NCI-H510A treated with DMSO at 0.1 percent for 48 hours (cell line): ENCODE measurements at regions not wholly inside any gene's neighbourhood (a gene's known extent, or its start where the extent isn't known, plus 50 kb on each side); places are given as distances from the start of the nearest gene placed in this dataset.
A peak's percentile ranks its signal among the peaks of the same experiment; 100 is the strongest.
"Not testable (repeated sequence)": the region's sequence is repeated elsewhere in the genome, so short reads cannot be mapped to it uniquely, and the experiment has no call there.

Experiments used
- DNase-seq: peaks from one replicate; lab custom pipeline; 2025; lab: John Stamatoyannopoulos, UW

DNA sequence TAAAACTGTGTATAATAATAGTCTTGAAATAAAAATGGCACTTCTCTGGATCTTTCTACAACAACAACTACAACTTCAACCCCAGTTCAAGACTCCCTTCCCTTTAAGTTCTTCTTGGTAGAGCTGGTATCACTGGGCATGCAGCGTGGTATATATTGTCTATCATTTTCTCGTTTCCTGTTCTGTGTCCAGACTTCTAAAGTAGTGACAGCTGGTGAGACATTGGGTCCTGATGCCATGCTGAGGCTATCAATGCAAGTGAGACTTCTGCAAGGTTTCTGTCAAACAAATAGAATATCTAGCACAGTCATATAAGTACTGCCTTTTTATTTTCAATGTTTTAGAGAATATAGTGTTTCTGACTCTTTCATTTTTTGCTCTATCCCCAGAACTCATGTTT, 123.0 kb upstream of the GRIN3A start:
- no peak for DNase-seq

DNA sequence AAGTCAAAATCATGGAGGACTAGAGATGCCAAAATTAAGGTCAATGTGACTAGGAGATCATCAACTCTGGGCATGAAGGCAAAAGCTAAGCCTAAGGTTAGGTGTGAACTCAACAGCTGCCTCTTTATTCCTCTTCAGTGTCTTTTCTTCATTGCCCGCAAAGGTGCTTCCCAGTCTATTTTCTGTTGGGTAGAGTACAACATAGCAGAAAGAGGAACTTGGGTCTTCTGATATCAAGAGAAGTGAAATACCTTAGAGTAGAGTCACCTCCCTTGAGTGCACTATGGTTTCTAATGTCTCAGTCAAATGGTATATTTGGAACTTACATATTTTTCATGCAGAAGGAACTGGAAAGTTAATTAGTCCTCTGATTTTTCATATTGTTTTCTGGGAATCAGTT, 122.5 kb upstream of the GRIN3A start:
- DNase-seq: no peak

DNA sequence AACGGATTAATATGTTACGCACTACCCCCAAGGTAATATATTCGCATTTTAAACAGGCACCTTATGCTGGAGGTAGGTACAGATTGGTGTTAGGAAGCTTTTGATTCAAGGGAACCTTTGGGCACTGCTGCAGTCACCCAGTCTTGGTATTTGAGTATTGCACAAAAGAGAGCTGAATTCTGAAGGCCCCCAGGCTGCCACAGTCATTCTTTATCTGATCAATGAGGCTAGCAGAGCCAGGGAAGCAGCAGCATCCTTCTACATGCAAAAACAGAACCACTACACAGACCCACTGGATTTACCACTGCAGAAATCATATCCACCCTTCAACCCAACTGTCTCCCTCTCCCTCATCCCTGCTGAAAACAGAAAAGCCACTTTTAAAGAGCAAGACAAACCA, 121.2 kb upstream of the GRIN3A start:
- no peak for DNase-seq

DNA sequence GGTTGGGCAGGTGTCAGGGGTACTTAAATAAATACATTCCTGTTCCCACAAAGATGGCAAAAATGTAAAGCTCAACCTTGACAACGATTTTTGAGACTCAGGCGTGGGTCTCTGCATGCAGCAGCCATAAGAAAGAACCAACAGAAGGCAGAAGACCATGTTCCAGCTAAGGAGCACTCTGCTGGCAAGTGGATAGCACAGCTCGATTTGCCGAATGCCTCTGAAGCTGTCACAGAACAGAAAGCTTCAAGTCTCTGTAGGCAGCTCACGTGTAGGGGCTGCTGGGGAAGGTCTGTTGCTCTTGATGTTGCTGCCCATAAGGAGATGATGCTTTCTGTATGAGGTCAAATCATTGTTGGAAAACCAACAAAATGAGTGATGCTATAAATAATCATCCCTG, 119.6 kb upstream of the GRIN3A start:
- DNase-seq: no peak

DNA sequence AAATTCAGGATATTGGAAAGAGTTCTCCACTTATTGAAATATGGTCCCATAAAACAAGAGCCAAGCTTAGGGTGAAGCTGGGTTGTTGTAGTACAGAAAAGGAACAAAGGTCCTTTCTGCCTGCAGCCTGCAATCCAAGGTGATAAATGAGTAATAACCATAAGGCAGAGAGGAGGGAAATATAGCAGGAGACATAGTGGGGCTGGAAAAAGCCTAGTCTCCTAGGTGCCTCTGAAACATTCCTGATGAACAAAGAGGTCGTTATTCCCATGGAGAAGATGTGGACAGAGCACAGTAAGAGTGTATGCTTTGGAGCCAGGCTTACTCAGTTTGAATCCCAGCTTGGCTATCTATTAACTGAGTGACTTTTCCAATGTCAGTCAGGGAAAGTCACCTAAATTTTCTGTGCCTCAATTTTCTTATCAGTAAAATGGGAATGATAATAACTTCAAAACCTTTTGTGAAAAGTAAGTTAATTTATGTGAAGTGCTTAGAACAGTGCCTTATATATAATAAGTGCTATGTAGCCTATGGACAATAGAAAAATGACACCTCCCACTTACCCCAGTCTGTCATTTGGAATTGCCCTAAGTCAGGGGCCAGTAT, 110.8 kb upstream of the GRIN3A start:
- DNase-seq: no peak

DNA sequence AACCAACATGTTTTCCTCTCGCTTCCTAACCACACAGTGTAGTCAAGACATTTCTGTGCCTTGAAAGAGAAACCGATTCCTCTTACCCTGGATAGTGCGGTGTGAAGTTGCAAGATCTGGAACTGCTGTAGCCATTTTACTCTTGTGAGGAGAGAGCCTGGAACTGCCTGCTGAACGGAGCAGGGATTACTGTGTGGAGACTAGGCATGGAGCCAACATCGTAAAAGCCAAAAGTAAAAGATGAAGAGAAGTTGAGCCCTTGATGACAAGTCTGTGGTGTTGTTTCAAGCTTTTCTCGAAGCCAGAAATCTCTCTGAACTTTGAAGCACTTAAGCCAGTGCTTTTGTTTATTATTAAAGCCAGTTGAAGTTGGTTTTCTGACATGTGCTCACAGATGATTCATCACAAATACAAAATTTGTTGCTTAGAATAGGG, 110.1 kb upstream of the GRIN3A start:
- DNase-seq: peak; percentile 7

DNA sequence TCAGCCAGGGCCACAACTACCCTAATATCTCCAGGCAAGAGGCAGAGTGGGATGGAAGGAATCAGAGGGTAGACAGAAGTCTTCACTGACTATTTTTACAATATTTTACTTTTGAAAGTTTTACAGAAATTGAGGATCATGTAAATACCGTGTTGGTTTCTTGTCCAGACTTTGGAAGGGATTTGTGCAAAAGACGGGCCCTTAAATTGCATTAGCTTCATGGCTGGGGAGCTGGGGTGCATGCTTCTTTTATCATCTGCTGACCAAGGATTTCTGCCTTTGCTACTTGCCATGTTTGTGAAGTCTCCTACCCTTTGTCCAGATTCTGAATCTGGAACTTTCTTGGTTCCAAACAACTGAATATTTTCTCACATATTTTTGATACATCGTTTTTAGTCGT, 107.7 kb upstream of the GRIN3A start:
- no peak for DNase-seq

DNA sequence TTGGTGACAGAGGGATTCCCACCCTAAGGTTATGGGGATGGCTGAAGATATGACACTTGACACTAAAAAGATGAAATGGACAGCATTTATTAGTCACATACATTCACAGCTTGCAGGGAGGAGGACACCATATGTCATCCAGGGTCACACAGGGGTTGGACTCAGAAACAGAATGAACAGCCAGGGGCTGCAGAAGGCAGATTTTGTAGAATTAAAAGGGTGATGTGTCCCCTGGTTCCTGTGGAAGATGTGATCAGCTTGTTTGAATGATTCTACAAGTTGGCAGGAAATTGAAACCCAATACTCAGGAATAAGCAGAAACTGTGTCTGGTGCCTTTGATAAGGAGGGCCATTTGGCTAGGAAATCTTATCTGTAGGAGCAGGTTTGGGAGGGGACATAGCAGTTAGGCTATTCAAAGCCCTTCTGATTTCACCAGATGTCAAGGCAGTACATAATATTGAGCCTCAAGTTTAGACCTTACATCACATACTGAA, 102.3 kb upstream of the GRIN3A start:
- DNase-seq: no peak

DNA sequence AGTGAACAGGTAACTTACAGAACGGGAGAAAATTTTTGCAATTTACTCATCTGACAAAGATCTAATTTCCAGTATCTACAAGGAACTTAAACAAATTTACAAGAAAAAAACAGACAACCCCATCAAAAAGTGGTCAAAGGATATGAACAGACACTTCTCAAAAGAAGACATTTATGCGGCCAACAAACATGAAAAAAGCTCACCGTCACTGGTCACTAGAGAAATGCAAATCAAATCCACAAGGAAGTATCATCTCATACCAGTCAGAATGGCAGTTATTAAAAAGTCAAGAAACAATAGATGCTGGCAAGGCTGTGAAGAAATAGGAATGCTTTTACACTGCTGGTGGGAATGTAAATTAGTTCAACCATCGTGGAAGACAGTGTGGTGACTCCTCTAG, 100.5 kb upstream of the GRIN3A start:
- DNase-seq: not testable (repeated sequence)

DNA sequence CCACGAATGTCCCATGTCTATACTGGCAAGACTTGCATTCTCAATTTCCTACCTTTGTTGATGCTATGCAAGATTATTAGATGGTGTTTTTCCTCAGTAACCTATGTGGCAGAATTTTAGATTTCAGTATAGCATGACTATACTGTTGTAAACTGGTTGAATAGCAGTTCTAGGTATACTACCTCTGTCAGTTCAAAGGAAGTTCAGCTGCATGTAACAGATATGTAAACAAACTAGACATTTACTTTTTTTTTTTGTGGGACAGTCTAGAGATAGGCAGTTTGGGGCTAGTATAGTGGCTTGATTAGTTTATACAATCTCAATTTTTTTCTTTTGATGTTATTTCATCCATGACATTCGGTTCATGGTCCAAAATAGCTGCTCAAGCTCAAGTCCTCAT, 97.6 kb upstream of the GRIN3A start:
- DNase-seq: no peak

DNA sequence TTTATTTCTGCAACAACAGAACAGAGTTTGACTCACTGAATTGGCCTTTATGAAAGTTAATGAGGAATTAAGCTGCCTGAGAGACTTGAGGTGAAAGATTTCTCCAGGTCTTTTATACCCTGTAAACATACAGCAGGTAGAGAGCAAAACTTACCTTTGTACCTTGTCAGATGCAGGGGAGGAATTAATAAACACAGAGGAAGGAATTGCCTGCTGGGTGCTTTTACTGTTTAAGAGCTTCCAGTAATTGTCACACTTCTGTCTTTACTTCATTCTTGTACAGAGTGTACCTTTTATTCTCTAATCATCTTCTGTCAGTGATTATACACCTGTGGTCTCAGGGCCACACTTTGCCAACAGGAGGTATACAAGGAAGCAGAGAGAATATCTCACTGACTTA, 94.0 kb upstream of the GRIN3A start:
- no peak for DNase-seq

DNA sequence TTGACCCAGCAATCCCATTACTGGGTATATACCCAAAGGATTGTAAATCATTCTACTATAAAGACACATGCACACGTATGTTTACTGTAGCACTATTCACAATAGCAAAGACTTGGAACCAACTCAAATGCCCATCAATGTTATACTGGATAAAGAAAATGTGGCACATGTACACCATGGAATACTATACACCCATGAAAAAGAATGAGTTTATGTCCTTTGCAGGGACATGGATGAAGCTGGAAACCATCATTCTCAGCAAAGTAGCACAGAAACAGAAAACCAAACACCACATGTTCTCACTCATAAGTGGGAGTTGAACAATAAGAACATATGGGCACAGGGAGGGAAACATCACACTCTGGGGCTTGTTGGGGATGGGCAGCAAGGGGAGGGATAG, 83.0 kb upstream of the GRIN3A start:
- not testable (repeated sequence) for DNase-seq

DNA sequence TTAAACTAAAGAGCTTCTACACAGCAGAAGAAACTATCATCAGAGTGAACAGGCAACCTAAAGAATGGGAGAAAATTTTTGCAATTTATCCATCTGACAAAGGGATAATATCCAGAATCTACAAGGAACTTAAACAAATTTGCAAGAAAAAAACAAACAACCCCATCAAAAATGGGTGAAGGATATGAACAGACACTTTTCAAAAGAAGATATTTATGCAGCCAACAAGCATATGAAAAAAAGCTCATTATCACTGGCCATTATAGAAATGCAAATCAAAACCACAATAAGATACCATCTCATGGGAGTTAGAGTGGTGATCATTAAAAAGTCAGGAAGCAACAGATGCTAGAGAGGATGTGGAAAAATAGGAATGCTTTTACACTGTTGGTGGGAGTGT, 82.5 kb upstream of the GRIN3A start:
- DNase-seq: not testable (repeated sequence)

DNA sequence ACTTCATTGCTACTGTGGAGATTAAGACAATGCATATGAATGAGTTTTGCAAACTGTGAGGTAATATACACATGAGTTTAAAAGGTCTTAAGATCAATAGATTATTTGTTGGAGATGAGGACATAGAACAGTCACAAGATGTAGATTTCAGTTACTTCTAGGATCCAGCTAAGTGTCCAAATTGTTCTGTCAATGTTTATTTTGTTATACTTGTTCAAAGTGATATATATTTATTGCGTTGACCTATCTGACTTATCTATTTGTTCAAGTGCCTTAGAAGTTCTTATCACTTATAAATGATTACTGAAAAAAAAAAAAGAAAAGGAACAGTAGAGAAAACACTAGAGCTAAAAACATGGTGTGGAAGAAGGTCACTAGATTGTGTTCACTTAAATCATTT, 75.6 kb upstream of the GRIN3A start:
- DNase-seq: no peak

DNA sequence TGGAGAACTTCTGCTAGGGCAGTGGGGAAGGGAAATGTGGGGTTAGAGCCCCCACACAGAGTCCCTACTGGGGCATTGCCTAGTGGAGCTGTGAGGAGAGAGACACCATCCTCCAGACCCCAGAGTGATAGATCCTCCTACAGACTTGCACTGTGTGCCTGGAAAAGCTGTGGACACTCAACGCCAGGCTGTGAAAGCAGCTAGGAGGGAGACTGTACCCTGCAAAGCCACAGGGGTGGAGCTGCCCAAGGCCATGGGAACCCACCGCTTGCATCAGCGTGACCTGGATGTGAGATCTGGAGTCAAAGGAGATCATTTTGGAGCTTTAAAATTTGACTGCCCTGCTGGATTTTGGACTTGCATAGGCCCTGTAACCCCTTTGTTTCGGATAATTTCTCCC, 69.4 kb upstream of the GRIN3A start:
- not testable (repeated sequence) for DNase-seq

DNA sequence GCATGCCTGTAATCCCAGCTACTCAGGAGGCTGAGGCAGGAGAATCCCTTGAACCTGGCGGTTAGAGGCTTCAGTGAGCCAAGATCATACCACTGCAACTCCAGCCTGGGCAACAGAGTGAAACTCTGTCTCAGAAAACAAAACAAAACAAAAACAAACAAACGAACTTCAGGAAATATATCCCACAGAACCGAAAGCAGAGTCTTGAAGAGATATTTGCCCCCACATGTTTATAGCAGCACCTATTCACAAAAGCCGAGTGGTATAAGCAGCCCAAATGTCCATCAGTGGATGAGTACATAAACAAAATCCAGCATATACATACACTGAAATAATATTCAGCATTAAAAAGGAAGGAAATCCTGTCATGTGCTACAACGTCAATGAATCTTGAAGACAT, 57.6 kb upstream of the GRIN3A start:
- DNase-seq: no peak

DNA sequence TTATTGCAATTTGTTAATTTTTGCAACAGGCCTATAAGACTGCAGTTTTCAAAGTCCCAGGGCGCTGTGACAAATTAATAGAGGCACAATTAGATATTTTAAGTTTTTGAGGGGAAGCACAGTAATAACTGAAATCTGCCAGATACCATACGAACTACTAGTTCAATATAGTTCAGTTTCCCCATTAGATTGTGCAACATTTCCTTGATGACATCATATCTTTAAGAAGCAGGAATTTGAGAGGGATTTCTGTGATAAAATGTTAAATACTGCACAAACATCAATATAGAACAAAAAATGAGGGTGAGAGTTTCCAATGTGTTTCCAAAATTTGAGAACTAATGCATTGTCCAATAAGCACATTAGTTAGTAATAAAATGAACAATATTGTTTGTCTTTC, 56.7 kb upstream of the GRIN3A start:
- DNase-seq: no peak

DNA sequence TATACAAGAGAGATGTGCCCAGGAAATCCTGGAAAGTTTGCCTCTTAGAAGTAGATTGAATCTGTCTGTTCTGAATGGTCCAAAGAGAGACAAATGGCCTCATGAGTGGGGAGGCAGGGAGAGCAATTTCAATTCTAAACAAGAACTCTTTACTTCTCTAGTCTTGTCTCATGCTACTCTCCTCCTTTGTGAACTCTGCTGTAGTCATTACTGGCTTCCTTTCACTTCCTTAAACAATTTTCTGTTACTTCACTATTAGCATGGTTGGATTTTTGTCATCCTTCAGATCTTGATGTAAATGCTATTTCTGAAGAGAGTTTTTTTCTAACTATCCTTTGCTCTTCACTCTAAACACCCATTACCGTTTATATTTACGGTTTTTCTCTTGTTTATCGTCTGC, 54.0 kb upstream of the GRIN3A start:
- no peak for DNase-seq

DNA sequence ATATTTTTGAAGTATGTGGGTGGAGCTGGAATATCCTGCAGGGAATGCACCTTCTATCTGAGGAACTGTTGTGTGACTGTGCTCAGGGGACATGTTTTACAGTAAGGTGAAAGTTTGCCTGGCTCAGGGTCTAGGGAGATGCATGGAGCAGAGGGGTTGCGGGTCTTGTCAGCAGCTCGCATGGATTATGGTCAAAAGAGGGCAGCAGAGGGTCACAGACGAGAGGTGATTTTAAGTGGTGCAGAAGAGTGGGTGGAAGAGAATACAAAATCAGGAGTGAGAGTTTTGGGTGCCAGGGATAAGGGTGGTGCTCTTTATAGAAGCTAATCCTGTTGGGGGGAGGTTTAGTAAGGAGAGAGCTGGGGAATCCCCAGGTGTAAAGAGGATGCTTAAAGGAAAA, 53.5 kb upstream of the GRIN3A start:
- DNase-seq: peak; percentile 50

DNA sequence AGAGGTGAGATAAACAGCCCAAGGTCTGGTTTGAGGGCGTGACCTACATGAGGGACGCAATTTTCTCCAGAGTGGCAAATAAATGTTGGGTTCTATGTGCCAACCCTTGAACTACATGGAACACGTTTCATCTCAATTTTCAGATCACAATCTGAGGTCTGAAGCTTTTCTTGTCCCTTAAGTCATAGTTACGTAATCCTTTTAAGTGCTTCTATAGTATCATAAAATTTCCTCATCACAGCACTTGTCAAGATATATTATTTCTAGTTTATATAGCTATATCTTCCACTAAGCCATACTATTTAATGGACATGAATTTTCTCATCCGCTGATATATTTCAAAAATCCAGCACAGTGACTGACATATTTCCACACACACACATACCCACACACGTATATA, 53.1 kb upstream of the GRIN3A start:
- DNase-seq: no peak
